ENCODE measurements at regions not wholly inside any gene's neighbourhood (a gene's known extent, or its start where the extent isn't known, plus 50 kb on each side); places are given as distances from the start of the nearest gene placed in this dataset.

GRCh38 chrX:10855845-10856244 is 235.5 kb upstream of the MID1 start:
- FAIRE-seq (no peak), DNase-seq (ENCODE audit: insufficient read length, low spot score) (no peak)
- TF ChIP-seq POU2F2 (IDR thresholded peaks at IDR 0.05; ENCODE audit: low read depth, low read length) (no peak), PAX5 (IDR thresholded peaks at IDR 0.05; ENCODE audit: insufficient read depth, low read length, severe bottlenecking) (no peak), SPI1 (IDR thresholded peaks at IDR 0.05; ENCODE audit: low read depth, low read length) (no peak), TAF1 (IDR thresholded peaks at IDR 0.05; ENCODE audit: low read depth, low read length) (no peak), POLR2A (IDR thresholded peaks at IDR 0.05; ENCODE audit: low read depth, low read length) (no peak), POLR2AphosphoS5 (IDR thresholded peaks at IDR 0.05; ENCODE audit: low read depth, low read length) (no peak)

- FAIRE-seq = no peak
Observed at GRCh38 chrX:10856797-10857196, 236.4 kb upstream of the MID1 start.

GRCh38 chrX:10859353-10859752 is 239.0 kb upstream of the MID1 start:
- no peak for FAIRE-seq
- DNase-seq (ENCODE audit: insufficient read length, low spot score) = no peak
- TF ChIP-seq POLR2A (IDR thresholded peaks at IDR 0.05; ENCODE audit: low read depth, low read length) (no peak), POLR2AphosphoS5 (IDR thresholded peaks at IDR 0.05; ENCODE audit: low read depth, low read length) (no peak), POU2F2 (IDR thresholded peaks at IDR 0.05; ENCODE audit: low read depth, low read length) (no peak), SPI1 (IDR thresholded peaks at IDR 0.05; ENCODE audit: low read depth, low read length) (0 out of 2 replicates have a peak, but pooled peaks have one; percentile 12)

More at GRCh38 chrX:10856797-10857196, 236.4 kb upstream of the MID1 start:
- TF ChIP-seq POLR2AphosphoS5 (IDR thresholded peaks at IDR 0.05; ENCODE audit: low read depth, low read length) (no peak), POU2F2 (IDR thresholded peaks at IDR 0.05; ENCODE audit: low read depth, low read length) (no peak), PAX5 (IDR thresholded peaks at IDR 0.05; ENCODE audit: insufficient read depth, low read length, severe bottlenecking) (no peak), POLR2A (IDR thresholded peaks at IDR 0.05; ENCODE audit: low read depth, low read length) (no peak)
- no peak for DNase-seq (ENCODE audit: insufficient read length, low spot score)

- FAIRE-seq (peak; percentile 33), DNase-seq (ENCODE audit: insufficient read length, low spot score) (no peak)
- TF ChIP-seq SPI1 (IDR thresholded peaks at IDR 0.05; ENCODE audit: low read depth, low read length) (peak; percentile 84), PAX5 (IDR thresholded peaks at IDR 0.05; ENCODE audit: insufficient read depth, low read length, severe bottlenecking) (no peak)
Observed at GRCh38 chrX:10875995-10876394, 235.1 kb upstream of the HCCS start.

- no peak for FAIRE-seq
- TF ChIP-seq TAF1 (IDR thresholded peaks at IDR 0.05; ENCODE audit: low read depth, low read length) = no peak
- no peak for TF ChIP-seq POLR2AphosphoS5 (IDR thresholded peaks at IDR 0.05; ENCODE audit: low read depth, low read length)
- no peak for TF ChIP-seq PAX5 (IDR thresholded peaks at IDR 0.05; ENCODE audit: insufficient read depth, low read length, severe bottlenecking)
- no peak for TF ChIP-seq POU2F2 (IDR thresholded peaks at IDR 0.05; ENCODE audit: low read depth, low read length)
- no peak for TF ChIP-seq SPI1 (IDR thresholded peaks at IDR 0.05; ENCODE audit: low read depth, low read length)
- TF ChIP-seq POLR2A (IDR thresholded peaks at IDR 0.05; ENCODE audit: low read depth, low read length) = no peak
Observed at GRCh38 chrX:10882484-10882883, 228.6 kb upstream of the HCCS start.

GRCh38 chrX:10884246-10884645 is 226.9 kb upstream of the HCCS start:
- DNase-seq (ENCODE audit: insufficient read length, low spot score) (no peak), FAIRE-seq (no peak)
- TF ChIP-seq SPI1 (IDR thresholded peaks at IDR 0.05; ENCODE audit: low read depth, low read length) (no peak), POU2F2 (IDR thresholded peaks at IDR 0.05; ENCODE audit: low read depth, low read length) (no peak), POLR2AphosphoS5 (IDR thresholded peaks at IDR 0.05; ENCODE audit: low read depth, low read length) (no peak), POLR2A (IDR thresholded peaks at IDR 0.05; ENCODE audit: low read depth, low read length) (no peak), PAX5 (IDR thresholded peaks at IDR 0.05; ENCODE audit: insufficient read depth, low read length, severe bottlenecking) (no peak), TAF1 (IDR thresholded peaks at IDR 0.05; ENCODE audit: low read depth, low read length) (no peak)

More at GRCh38 chrX:10882484-10882883, 228.6 kb upstream of the HCCS start:
- no peak for DNase-seq (ENCODE audit: insufficient read length, low spot score)

- FAIRE-seq = no peak
- no peak for TF ChIP-seq TAF1 (IDR thresholded peaks at IDR 0.05; ENCODE audit: low read depth, low read length)
- TF ChIP-seq PAX5 (IDR thresholded peaks at IDR 0.05; ENCODE audit: insufficient read depth, low read length, severe bottlenecking) = no peak
- no peak for TF ChIP-seq POU2F2 (IDR thresholded peaks at IDR 0.05; ENCODE audit: low read depth, low read length)
- no peak for TF ChIP-seq POLR2A (IDR thresholded peaks at IDR 0.05; ENCODE audit: low read depth, low read length)
- TF ChIP-seq SPI1 (IDR thresholded peaks at IDR 0.05; ENCODE audit: low read depth, low read length) = no peak
Observed at GRCh38 chrX:10892621-10893225, 218.4 kb upstream of the HCCS start.

GRCh38 chrX:10893366-10893765 is 217.8 kb upstream of the HCCS start:
- DNase-seq (ENCODE audit: insufficient read length, low spot score) = no peak
- TF ChIP-seq PAX5 (IDR thresholded peaks at IDR 0.05; ENCODE audit: insufficient read depth, low read length, severe bottlenecking) (no peak), TAF1 (IDR thresholded peaks at IDR 0.05; ENCODE audit: low read depth, low read length) (no peak), POU2F2 (IDR thresholded peaks at IDR 0.05; ENCODE audit: low read depth, low read length) (no peak), POLR2A (IDR thresholded peaks at IDR 0.05; ENCODE audit: low read depth, low read length) (no peak), POLR2AphosphoS5 (IDR thresholded peaks at IDR 0.05; ENCODE audit: low read depth, low read length) (no peak), SPI1 (IDR thresholded peaks at IDR 0.05; ENCODE audit: low read depth, low read length) (no peak)
- no peak for FAIRE-seq

More at GRCh38 chrX:10892621-10893225, 218.4 kb upstream of the HCCS start:
- no peak for DNase-seq (ENCODE audit: insufficient read length, low spot score)

GRCh38 chrX:10893976-10894375 is 217.2 kb upstream of the HCCS start:
- no peak for FAIRE-seq
- DNase-seq (ENCODE audit: insufficient read length, low spot score) = no peak
- TF ChIP-seq POLR2A (IDR thresholded peaks at IDR 0.05; ENCODE audit: low read depth, low read length) (no peak), POU2F2 (IDR thresholded peaks at IDR 0.05; ENCODE audit: low read depth, low read length) (no peak), SPI1 (IDR thresholded peaks at IDR 0.05; ENCODE audit: low read depth, low read length) (no peak), POLR2AphosphoS5 (IDR thresholded peaks at IDR 0.05; ENCODE audit: low read depth, low read length) (no peak), TAF1 (IDR thresholded peaks at IDR 0.05; ENCODE audit: low read depth, low read length) (no peak), PAX5 (IDR thresholded peaks at IDR 0.05; ENCODE audit: insufficient read depth, low read length, severe bottlenecking) (no peak)

- TF ChIP-seq POLR2A (IDR thresholded peaks at IDR 0.05; ENCODE audit: low read depth, low read length) (no peak), POU2F2 (IDR thresholded peaks at IDR 0.05; ENCODE audit: low read depth, low read length) (no peak), SPI1 (IDR thresholded peaks at IDR 0.05; ENCODE audit: low read depth, low read length) (no peak), POLR2AphosphoS5 (IDR thresholded peaks at IDR 0.05; ENCODE audit: low read depth, low read length) (no peak), PAX5 (IDR thresholded peaks at IDR 0.05; ENCODE audit: insufficient read depth, low read length, severe bottlenecking) (no peak), TAF1 (IDR thresholded peaks at IDR 0.05; ENCODE audit: low read depth, low read length) (no peak)
- DNase-seq (ENCODE audit: insufficient read length, low spot score) (no peak), FAIRE-seq (no peak)
Observed at GRCh38 chrX:10897768-10898167, 213.4 kb upstream of the HCCS start.
